ENCODE measurements at regions not wholly inside any gene's neighbourhood (a gene's known extent, or its start where the extent isn't known, plus 50 kb on each side); places are given as distances from the start of the nearest gene placed in this dataset.
"Not testable (repeated sequence)": the region's sequence is repeated elsewhere in the genome, so short reads cannot be mapped to it uniquely, and the experiment has no call there.

- Histone ChIP-seq H3K36me3 (ENCODE audit: control insufficient read depth, insufficient read depth, low read length) (no peaks in the 10 kb centered on the region), H3K27me3 (replicated peaks; ENCODE audit: control insufficient read depth, insufficient read depth, low read length) (no peaks in the 10 kb centered on the region), H3K4me3 (replicated peaks; ENCODE audit: low read depth, low read length) (no peak overlapping the region)
- no peak for TF ChIP-seq CTCF (IDR thresholded peaks at IDR 0.05; ENCODE audit: insufficient read depth, low read length, poor library complexity, severe bottlenecking)
- no peak for DNase-seq (ENCODE audit: extremely low read depth, insufficient read length)
Observed at GRCh38 chr2:35819033-35819432, 536.5 kb upstream of the CRIM1 start.

- not testable (repeated sequence) for H3K36me3 ChIP-seq (ENCODE audit: control insufficient read depth, insufficient read depth, low read length); H3K4me3 ChIP-seq (replicated peaks; ENCODE audit: low read depth, low read length); H3K27me3 ChIP-seq (replicated peaks; ENCODE audit: control insufficient read depth, insufficient read depth, low read length); DNase-seq (ENCODE audit: extremely low read depth, insufficient read length)
Observed at GRCh38 chr2:35818359-35818758, 537.2 kb upstream of the CRIM1 start.

GRCh38 chr2:35814597-35814996, 541.0 kb upstream of the CRIM1 start:
- H3K4me3 ChIP-seq (replicated peaks; ENCODE audit: low read depth, low read length); H3K27me3 ChIP-seq (replicated peaks; ENCODE audit: control insufficient read depth, insufficient read depth, low read length); DNase-seq (ENCODE audit: extremely low read depth, insufficient read length); H3K36me3 ChIP-seq (ENCODE audit: control insufficient read depth, insufficient read depth, low read length): not testable (repeated sequence)

GRCh38 chr2:35803126-35803525, 552.5 kb upstream of the CRIM1 start:
- Histone ChIP-seq H3K36me3 (ENCODE audit: control insufficient read depth, insufficient read depth, low read length) (no peaks in the 10 kb centered on the region), H3K27me3 (replicated peaks; ENCODE audit: control insufficient read depth, insufficient read depth, low read length) (no peaks in the 10 kb centered on the region), H3K4me3 (replicated peaks; ENCODE audit: low read depth, low read length) (no peak overlapping the region)
- no peak for DNase-seq (ENCODE audit: extremely low read depth, insufficient read length)
- no peak for TF ChIP-seq CTCF (IDR thresholded peaks at IDR 0.05; ENCODE audit: insufficient read depth, low read length, poor library complexity, severe bottlenecking)

GRCh38 chr2:35794796-35795450, 560.7 kb upstream of the CRIM1 start:
- no peaks in the 10 kb centered on the region for H3K27me3 ChIP-seq (replicated peaks; ENCODE audit: control insufficient read depth, insufficient read depth, low read length)
- no peak for TF ChIP-seq CTCF (IDR thresholded peaks at IDR 0.05; ENCODE audit: insufficient read depth, low read length, poor library complexity, severe bottlenecking)
- no peak for DNase-seq (ENCODE audit: extremely low read depth, insufficient read length)
- H3K36me3 ChIP-seq (ENCODE audit: control insufficient read depth, insufficient read depth, low read length) = no peaks in the 10 kb centered on the region
- H3K4me3 ChIP-seq (replicated peaks; ENCODE audit: low read depth, low read length) = no peak overlapping the region

GRCh38 chr2:35790292-35790691, 565.3 kb upstream of the CRIM1 start:
- TF ChIP-seq CTCF (IDR thresholded peaks at IDR 0.05; ENCODE audit: insufficient read depth, low read length, poor library complexity, severe bottlenecking) = no peak
- no peak for DNase-seq (ENCODE audit: extremely low read depth, insufficient read length)
- H3K36me3 ChIP-seq (ENCODE audit: control insufficient read depth, insufficient read depth, low read length) = no peaks in the 10 kb centered on the region
- no peaks in the 10 kb centered on the region for H3K27me3 ChIP-seq (replicated peaks; ENCODE audit: control insufficient read depth, insufficient read depth, low read length)
- no peak overlapping the region for H3K4me3 ChIP-seq (replicated peaks; ENCODE audit: low read depth, low read length)

- Histone ChIP-seq H3K36me3 (ENCODE audit: control insufficient read depth, insufficient read depth, low read length) (no peaks in the 10 kb centered on the region), H3K27me3 (replicated peaks; ENCODE audit: control insufficient read depth, insufficient read depth, low read length) (no peaks in the 10 kb centered on the region), H3K4me3 (replicated peaks; ENCODE audit: low read depth, low read length) (no peak overlapping the region)
- DNase-seq (ENCODE audit: extremely low read depth, insufficient read length) = no peak
- no peak for TF ChIP-seq CTCF (IDR thresholded peaks at IDR 0.05; ENCODE audit: insufficient read depth, low read length, poor library complexity, severe bottlenecking)
Observed at GRCh38 chr2:35788543-35788942, 567.0 kb upstream of the CRIM1 start.

Measured in GM06990 (cell line).